NB4 (cell line): ENCODE measurements at regions not wholly inside any gene's neighbourhood (a gene's known extent, or its start where the extent isn't known, plus 50 kb on each side); places are given as distances from the start of the nearest gene placed in this dataset.
A peak's percentile ranks its signal among the peaks of the same experiment; 100 is the strongest.

Source experiments
- DNase-seq: peaks from one replicate; pipeline ENCODE4 v3.0.0; 2010; ENCODE audit warnings: low read depth
- H3K4me3 ChIP-seq: one replicate; pipeline ENCODE4 v1.5.1; 2011; ENCODE audit warnings: mild to moderate bottlenecking, low read depth, low read length, moderate library complexity
- CTCF ChIP-seq: IDR thresholded peaks from one replicate; pipeline ENCODE4 v1.5.1; 2012; ENCODE audit warnings: low read depth, low read length
- MYC ChIP-seq: IDR thresholded peaks from 2 replicates; pipeline ENCODE4 v1.6.1; 2011; ENCODE audit warnings: low read depth, low read length
- POLR2A ChIP-seq: IDR thresholded peaks from 2 replicates; pipeline ENCODE4 v1.6.1; 2011; ENCODE audit warnings: mild to moderate bottlenecking; ENCODE audit not compliant: insufficient read length; ENCODE audit errors: extremely low read depth
- TF ChIP-seq, protein P1 (sequence below): IDR thresholded peaks from 2 replicates; pipeline ENCODE4 v1.6.1; 2011; ENCODE audit warnings: low read depth, low read length

DNA sequence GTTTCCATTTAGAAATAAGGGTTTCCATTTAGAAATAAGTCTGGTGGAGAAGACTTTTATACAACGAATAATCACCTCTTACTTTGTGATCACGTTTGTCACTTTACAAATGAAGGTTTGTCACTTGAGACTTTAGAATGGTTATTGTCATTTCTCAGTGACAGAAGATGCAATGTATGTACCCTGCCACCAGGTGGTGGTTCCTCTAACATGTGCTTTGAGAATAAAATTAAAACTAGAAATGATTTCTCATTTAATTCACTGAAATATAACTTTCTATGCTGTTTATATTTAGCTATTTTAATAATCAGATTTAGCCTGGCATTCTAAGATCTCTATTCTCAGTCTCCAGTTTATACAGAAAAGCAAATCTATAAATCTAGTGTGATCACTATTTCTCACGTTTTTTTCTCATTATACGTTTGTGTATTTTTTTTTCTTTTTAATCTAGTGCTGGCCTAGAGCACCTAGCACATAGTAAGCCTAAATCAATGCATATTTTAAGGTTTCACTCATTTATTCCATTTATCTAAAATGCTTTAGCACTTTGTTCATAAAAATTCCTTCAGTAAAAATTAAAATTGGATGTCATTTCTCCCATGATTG lies 57.4 kb upstream of the TFAP2D start:
- TF ChIP-seq, protein P1, sequence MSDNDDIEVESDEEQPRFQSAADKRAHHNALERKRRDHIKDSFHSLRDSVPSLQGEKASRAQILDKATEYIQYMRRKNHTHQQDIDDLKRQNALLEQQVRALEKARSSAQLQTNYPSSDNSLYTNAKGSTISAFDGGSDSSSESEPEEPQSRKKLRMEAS = peak; percentile 71
- TF ChIP-seq POLR2A (no peak), MYC (no peak), CTCF (peak; percentile 58)
- peak; percentile 21 for DNase-seq
- no peak overlapping the region for H3K4me3 ChIP-seq

GRCh38 chr6:50657513-50657912 lies 55.8 kb upstream of the TFAP2D start:
- no peak overlapping the region for H3K4me3 ChIP-seq
- DNase-seq = no peak
- TF ChIP-seq POLR2A = no peak
- TF ChIP-seq MYC = no peak
- no peak for TF ChIP-seq CTCF
- TF ChIP-seq, protein P1 = no peak

- no peak for TF ChIP-seq POLR2A
- no peak for DNase-seq
- H3K4me3 ChIP-seq = no peak overlapping the region
Measured at GRCh38 chr6:50658561-50658960, 54.8 kb upstream of the TFAP2D start.

DNA sequence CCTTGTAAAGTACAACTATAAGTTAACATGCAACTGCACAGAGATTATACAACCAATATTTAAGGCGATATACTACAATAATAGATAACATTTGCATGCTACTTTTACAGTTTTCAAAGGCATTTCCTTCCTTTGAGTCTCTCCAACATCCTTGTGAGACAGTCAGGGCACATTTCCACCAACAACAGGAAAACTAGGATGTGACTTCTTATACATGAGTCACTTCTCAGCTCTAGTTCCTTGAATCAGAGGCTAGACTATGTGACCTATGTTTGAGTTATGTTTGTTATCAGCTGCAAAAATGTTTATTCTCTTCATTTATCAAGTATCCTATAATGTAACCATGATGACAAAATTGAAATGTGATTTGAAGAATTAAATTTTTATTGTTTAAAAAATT lies 51.7 kb upstream of the TFAP2D start:
- no peak overlapping the region for H3K4me3 ChIP-seq
- TF ChIP-seq, protein P1 = no peak
- DNase-seq = no peak
